Kidney glomerular epithelial cell (primary cell): ENCODE measurements at regions not wholly inside any gene's neighbourhood (a gene's known extent, or its start where the extent isn't known, plus 50 kb on each side); places are given as distances from the start of the nearest gene placed in this dataset.
A peak's percentile ranks its signal among the peaks of the same experiment; 100 is the strongest.
"Not testable (repeated sequence)": the region's sequence is repeated elsewhere in the genome, so short reads cannot be mapped to it uniquely, and the experiment has no call there.

ENCODE experiments used
- DNase-seq: peaks from one replicate; lab custom pipeline; 2025; lab: John Stamatoyannopoulos, UW

GRCh38 chr1:224535641-224536040 is 80.5 kb upstream of the CNIH3 start:
- no peak for DNase-seq

DNA sequence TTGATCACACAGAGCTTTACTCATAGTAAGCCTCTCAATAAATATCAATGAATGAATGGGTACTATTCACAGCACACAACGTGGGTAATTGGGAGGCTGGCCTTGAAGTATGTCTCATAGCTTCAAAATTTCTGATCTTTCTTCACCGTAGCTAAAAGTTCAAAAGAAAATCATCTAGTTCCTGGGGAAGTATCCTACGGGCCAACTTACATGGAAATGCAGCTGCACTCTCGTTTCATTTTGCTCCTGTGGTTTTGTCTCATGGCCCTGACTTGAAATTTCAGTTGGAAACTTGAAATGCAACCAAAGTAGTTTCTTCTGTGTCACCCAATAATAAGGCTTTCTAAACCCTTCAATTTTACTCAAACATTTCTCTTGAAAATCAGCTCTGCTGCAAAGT is 76.1 kb upstream of the CNIH3 start:
- no peak for DNase-seq

GRCh38 chr1:224540535-224540934 is 75.6 kb upstream of the CNIH3 start:
- DNase-seq: no peak

DNA sequence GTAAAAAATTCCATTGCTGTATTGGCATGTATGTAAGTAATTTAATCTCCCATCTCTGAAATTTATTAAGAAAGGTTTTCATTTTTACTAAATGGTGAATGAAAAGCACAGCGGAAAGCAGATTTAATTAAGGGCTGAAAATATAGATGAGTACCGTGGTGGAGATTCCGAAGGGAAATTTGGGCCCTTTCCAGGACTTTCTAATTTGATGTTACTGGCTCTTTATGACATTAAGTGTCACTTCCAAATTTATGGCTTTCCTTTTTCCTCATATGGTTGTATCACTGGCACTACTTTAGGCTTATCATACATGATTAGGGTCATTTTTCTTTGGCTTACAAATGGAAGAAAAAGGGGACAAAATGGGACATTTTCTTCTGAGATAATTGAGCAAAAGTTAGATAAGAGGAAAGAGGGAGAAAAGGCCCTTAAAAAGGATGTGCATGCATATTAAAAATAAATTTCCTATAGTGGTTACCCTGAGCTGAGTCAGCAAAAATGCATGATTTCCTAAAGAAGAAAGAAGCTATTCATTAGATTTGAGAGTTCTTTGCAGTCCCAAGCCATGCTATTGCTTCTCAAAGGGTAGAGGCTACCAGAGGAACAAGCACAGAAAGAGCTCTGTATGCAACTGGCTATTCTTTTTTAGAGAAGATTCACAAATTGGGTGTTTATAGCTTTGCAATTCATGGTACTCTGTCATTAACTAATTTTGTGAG is 74.9 kb upstream of the CNIH3 start:
- DNase-seq: no peak

DNA sequence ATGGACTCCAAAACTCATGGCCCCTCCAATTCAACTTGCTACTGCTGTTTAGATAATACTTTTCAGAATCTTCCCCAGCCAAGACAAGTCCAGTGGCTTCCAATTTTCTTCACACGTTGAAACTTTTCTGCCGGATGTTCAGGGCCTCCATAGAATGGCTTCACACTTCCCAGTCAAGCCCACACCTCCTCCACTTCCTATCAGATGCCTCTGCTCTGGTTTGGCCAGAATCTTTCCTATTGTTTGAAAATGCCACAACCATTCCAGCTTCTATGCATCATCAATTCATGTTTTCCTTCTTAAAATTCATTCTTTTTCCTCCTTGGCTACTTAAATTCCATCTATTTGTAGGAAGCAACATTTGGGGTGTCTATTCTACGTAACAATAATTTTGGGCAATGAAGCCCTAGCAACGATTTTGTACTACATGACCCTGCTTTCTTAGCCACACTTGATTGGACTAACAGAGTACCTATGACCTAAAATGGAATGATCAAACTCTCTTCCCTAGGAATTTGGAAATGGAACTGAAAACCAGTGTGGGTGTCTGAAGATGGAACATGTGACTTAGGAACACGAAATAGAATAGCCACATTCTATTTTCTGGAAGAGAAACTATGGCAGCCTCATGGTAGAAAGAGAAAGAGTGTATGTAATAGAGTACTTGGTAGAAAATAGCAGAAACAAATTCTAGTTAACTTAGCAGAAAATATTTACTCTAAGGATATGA is 74.1 kb upstream of the CNIH3 start:
- DNase-seq: no peak

DNA sequence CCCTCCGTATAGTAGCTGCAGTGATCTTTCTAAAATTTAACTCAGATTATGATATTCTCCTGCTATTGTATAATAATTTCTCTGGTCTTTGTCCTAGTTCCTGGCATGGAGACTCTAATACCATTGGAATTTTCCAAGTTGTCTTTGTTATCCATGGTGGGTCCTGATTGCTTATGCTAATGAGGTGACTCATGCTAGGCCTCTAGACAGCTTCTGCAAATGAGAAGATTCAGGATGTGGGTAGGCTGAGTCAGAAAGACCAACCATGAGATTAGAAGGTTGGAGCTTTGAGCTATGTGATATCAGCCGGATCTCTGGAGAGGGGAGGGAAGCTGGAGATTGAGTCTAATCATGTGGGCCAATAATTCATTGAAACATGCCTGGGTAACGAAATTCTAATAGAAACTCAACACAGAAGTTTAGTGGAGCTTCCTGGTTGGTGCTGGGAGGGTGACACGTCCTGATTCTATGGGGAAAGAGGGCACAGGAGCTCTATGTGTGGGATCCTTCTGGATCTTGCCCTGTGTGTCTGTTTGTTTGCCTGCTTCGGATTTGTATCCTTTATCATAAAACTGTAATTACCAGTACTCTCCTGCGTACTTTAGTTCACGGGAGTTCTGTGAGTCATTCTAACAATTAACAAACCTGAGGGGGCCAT is 73.2 kb upstream of the CNIH3 start:
- peak; percentile 95 for DNase-seq

- no peak for DNase-seq
Observed at GRCh38 chr1:224543453-224543852, 72.7 kb upstream of the CNIH3 start.

GRCh38 chr1:224544346-224545110 is 71.6 kb upstream of the CNIH3 start:
- no peak for DNase-seq

DNA sequence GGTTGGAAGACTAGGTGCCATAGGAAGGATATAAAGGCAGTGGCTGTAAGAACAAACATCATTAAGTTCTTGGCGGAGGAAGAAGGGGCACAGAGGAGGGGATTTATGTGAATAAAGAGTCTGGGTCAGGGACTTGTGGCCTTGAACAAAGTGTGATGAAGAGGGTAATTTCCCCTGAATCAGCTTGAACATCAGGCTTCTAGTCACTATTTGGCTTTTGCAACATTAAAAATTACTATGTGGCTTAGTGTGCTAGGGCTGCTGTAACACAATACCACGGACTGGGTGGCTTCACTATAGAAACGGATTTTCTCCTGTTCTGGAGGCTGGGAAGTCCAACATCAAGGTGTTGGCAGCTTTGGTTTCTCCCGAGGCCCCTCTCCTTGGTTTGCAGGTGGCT is 70.5 kb upstream of the CNIH3 start:
- no peak for DNase-seq

DNA sequence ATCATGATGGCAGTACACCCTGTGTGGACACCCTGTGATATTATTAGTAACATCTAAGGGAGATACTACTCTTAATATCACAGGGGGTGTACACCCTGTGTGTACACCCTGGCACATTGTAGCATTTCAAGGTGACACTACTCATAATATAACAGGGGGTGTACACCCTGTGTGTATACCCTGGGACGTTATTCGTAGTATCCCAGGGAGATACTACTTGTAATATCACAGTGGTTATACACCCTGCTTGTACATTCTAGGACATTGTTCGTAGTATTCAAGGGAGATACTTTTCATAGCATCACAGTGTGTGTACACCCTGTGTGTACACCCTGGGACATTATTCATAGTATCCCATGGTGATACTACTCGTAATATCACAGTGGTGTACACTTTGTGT is 67.4 kb upstream of the CNIH3 start:
- no peak for DNase-seq

GRCh38 chr1:224551189-224551588 is 64.9 kb upstream of the CNIH3 start:
- not testable (repeated sequence) for DNase-seq

DNA sequence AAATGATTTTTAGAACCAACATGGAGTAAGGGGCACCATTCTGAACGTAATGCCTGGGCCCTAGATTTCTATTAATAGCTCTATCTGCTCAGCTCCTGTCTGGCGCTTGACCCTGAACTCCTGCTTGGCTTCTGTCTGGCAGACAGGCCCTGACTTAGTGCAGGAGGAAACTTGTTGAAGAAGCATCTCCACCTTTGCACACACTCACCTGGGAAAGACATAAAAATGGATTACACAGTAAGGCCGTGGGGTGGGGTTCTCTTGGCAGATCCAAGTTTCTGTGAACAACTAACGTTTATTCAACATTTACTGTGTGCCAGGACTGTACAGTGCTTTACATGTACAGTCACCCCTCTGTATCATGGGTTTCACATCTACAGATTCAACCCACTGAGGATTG is 62.1 kb upstream of the CNIH3 start:
- DNase-seq: no peak

- no peak for DNase-seq
Observed at GRCh38 chr1:224554620-224555259, 61.4 kb upstream of the CNIH3 start.

DNA sequence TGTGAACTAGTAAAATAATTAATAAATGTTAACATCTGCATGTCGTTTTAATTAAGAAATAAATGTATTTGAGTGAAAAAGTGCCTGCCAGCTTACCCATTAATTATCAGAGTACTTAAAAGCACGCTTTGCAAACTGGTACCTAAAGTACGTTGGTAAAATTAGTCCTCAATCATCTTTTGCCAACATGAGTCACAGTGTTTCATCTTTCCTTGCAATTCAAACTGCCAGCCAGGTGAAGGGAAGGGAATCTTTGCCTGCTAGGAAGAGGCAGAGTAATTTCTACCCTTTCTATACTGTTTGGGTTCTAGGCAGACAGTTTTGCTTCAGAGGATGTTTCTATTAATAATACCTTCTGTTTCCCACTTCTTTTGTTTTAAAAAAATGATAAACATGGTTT is 57.2 kb upstream of the CNIH3 start:
- no peak for DNase-seq

GRCh38 chr1:224559981-224560728 is 56.0 kb upstream of the CNIH3 start:
- no peak for DNase-seq

DNA sequence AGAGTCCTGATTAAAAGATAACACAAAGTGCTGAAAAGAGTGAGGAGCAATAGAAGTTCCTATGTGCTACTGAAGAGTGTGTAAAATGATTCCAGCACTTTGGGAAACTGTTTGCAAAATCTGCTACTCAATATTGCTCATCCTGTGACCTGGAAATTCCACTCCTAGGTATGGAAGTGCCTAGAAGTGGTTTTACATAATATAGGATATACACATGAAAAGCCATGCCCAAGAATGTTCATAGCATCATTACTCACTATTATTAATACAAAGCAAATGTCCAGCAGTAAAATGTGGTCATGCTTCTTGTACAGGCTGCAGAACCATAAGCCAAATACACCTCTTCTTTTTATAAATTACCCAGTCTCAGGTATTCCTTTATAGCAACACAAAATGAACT is 53.2 kb upstream of the CNIH3 start:
- DNase-seq: not testable (repeated sequence)

DNA sequence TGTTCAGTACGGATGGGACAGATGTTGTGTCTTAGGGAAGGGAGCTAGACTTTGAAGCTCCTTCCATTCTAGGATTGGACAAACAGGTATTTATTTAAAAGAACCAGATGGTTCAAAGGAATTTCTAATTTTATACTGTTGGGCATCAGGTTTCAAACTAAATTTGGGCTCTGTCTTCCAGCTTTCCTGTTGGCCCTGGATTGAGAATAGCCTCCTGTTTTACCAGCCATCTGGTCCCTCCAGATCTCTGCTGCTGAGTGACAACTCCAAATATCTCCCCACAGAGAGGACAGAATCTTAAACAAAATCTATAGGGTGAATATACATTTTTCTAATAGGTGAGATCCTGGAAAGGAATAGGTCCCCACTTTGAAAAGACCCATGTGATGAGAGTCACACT is 52.5 kb upstream of the CNIH3 start:
- DNase-seq: no peak

DNA sequence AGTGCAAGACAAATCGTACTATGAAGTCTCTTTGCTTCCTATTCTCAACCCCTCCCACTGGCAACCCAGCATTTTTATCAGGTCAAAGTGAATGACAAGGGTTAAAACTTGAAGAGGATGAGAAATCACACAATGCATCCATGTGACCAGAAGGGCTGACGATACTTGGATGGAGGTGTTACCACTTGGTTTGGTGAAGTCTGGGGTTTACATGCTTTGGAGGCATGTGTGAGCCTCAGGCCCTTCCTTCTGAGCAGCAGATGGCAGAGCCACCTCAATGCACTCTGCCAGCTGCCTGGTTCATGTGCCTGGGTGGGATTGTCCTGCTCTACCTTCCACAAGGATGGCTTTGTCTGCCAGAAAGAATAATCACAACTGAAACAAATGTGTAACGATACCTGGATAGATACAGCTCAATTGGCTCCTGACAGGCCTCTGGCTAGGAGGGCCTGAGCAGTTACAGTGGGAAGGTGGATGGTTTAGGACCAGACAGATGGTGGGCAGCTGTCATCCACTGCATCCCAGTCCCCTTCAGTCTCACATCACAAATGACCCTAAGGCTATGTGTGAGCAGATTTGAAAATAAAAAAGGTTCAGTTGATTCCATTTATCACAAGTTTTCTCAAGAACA is 51.5 kb upstream of the CNIH3 start:
- no peak for DNase-seq

- no peak for DNase-seq
Observed at GRCh38 chr1:224565186-224565585, 50.9 kb upstream of the CNIH3 start.

- DNase-seq: no peak
Observed at GRCh38 chr1:224565611-224566406, 50.3 kb upstream of the CNIH3 start.
